Neural crest cell (in vitro differentiated cells): ENCODE measurements at regions not wholly inside any gene's neighbourhood (a gene's known extent, or its start where the extent isn't known, plus 50 kb on each side); places are given as distances from the start of the nearest gene placed in this dataset.
A peak's percentile ranks its signal among the peaks of the same experiment; 100 is the strongest.

Experiments
- DNase-seq: peaks from one replicate; pipeline ENCODE4 v3.0.0; 2021; ENCODE audit warnings: low read depth, mixed read lengths, low spot score
- H3K27ac Mint-ChIP-seq: one replicate; pipeline ENCODE4 v1.8.0; 2021; ENCODE audit warnings: mild to moderate bottlenecking, mixed read lengths; ENCODE audit not compliant: unreplicated experiment
- H3K27me3 Mint-ChIP-seq: 2 replicates; pipeline ENCODE4 v1.8.0; 2021; ENCODE audit warnings: low read depth, mild to moderate bottlenecking, mixed read lengths
- H3K36me3 Mint-ChIP-seq: 2 replicates; pipeline ENCODE4 v1.8.0; 2021; ENCODE audit warnings: low read depth, mild to moderate bottlenecking, mixed read lengths
- H3K4me1 Mint-ChIP-seq: 2 replicates; pipeline ENCODE4 v1.8.0; 2021; ENCODE audit warnings: mixed read lengths
- H3K4me3 Mint-ChIP-seq: one replicate; pipeline ENCODE4 v1.8.0; 2021; ENCODE audit warnings: mild to moderate bottlenecking, mixed read lengths
- H3K9me3 Mint-ChIP-seq: 2 replicates; pipeline ENCODE4 v1.8.0; 2021; ENCODE audit warnings: mixed read lengths
- CTCF ChIP-seq: fragments of 200-600 bp; sonication (generic); conservative IDR thresholded peaks from 2 replicates; pipeline ENCODE4 v1.5.0; 2021; ENCODE audit warnings: antibody characterized with exemption, mild to moderate bottlenecking

GRCh38 chr17:70882504-70882903, 713.2 kb downstream of the KCNJ2 start:
- Mint-ChIP-seq H3K4me3 (no peak overlapping the region), H3K36me3 (peaks cover 11% of the 10 kb centered on the region), H3K27me3 (no peaks in the 10 kb centered on the region), H3K4me1 (peaks cover 37% of the 10 kb centered on the region), H3K9me3 (peaks cover 4% of the 10 kb centered on the region), H3K27ac (no peak overlapping the region)
- no peak for TF ChIP-seq CTCF
- DNase-seq, result no peak

GRCh38 chr17:70886648-70887047, 717.3 kb downstream of the KCNJ2 start:
- H3K4me3 Mint-ChIP-seq, result no peak overlapping the region
- peaks cover 14% of the 10 kb centered on the region for H3K36me3 Mint-ChIP-seq
- no peaks in the 10 kb centered on the region for H3K27me3 Mint-ChIP-seq
- TF ChIP-seq CTCF, result no peak
- DNase-seq, result no peak
- peaks cover 4% of the 10 kb centered on the region for H3K9me3 Mint-ChIP-seq
- H3K4me1 Mint-ChIP-seq, result peaks cover 18% of the 10 kb centered on the region
- no peak overlapping the region for H3K27ac Mint-ChIP-seq

GRCh38 chr17:70888324-70888723, 719.0 kb downstream of the KCNJ2 start:
- peak overlapping the region; percentile 9 for H3K27ac Mint-ChIP-seq
- no peak overlapping the region for H3K4me3 Mint-ChIP-seq
- no peaks in the 10 kb centered on the region for H3K27me3 Mint-ChIP-seq

GRCh38 chr17:70891306-70891705, 722.0 kb downstream of the KCNJ2 start:
- Mint-ChIP-seq H3K4me1 (peaks cover 3% of the 10 kb centered on the region), H3K27me3 (no peaks in the 10 kb centered on the region), H3K36me3 (peaks cover 6% of the 10 kb centered on the region), H3K4me3 (no peak overlapping the region), H3K9me3 (peaks cover 7% of the 10 kb centered on the region), H3K27ac (no peak overlapping the region)
- DNase-seq, result no peak
- TF ChIP-seq CTCF, result no peak

More at GRCh38 chr17:70888324-70888723, 719.0 kb downstream of the KCNJ2 start:
- Mint-ChIP-seq H3K9me3 (peaks cover 1% of the 10 kb centered on the region), H3K36me3 (peaks cover 5% of the 10 kb centered on the region), H3K4me1 (peaks cover 7% of the 10 kb centered on the region)
- DNase-seq, result no peak
- no peak for TF ChIP-seq CTCF

- H3K27ac Mint-ChIP-seq, result no peak overlapping the region
- DNase-seq, result no peak
- peaks cover 10% of the 10 kb centered on the region for H3K36me3 Mint-ChIP-seq
- no peak overlapping the region for H3K4me3 Mint-ChIP-seq
- H3K27me3 Mint-ChIP-seq, result no peaks in the 10 kb centered on the region
- TF ChIP-seq CTCF, result no peak
- H3K9me3 Mint-ChIP-seq, result peaks cover 11% of the 10 kb centered on the region
- peaks cover 12% of the 10 kb centered on the region for H3K4me1 Mint-ChIP-seq
Measured at GRCh38 chr17:70892527-70892926, 723.2 kb downstream of the KCNJ2 start.

DNA sequence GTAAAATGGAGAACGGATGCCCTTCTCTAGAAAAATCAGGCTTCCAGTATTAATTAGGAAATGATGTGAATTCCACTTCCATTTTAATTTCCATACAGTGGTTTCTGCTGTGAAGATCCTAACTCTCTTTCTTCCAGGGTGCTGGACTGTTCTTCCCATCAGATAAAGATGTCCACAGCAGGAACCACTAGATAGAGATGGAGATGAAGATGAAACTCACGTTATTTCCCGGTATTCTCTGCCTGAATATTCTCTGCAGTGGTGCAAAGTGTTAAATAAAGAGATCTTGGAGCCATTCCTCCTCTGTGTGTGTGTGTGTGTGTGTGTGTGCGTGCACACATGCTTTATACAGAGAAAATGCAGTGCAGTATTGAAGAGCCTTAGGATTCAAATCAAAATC, 727.5 kb downstream of the KCNJ2 start:
- Mint-ChIP-seq H3K27me3 (no peaks in the 10 kb centered on the region), H3K36me3 (peaks cover 20% of the 10 kb centered on the region), H3K4me1 (peaks cover 21% of the 10 kb centered on the region), H3K4me3 (no peak overlapping the region), H3K27ac (peak overlapping the region; percentile 83), H3K9me3 (peaks cover 21% of the 10 kb centered on the region)
- TF ChIP-seq CTCF, result no peak
- no peak for DNase-seq
